SH-SY5Y (cell line): ENCODE measurements at regions not wholly inside any gene's neighbourhood (a gene's known extent, or its start where the extent isn't known, plus 50 kb on each side); places are given as distances from the start of the nearest gene placed in this dataset.

Experiments
- GATA2 ChIP-seq: IDR thresholded peaks from 2 replicates; pipeline ENCODE4 v1.6.1; 2011; ENCODE audit warnings: mild to moderate bottlenecking, low read depth, low read length
- GATA3 ChIP-seq: IDR thresholded peaks from 2 replicates; pipeline ENCODE4 v1.6.1; 2011; ENCODE audit warnings: low read depth, mild to moderate bottlenecking, low read length, moderate library complexity

DNA sequence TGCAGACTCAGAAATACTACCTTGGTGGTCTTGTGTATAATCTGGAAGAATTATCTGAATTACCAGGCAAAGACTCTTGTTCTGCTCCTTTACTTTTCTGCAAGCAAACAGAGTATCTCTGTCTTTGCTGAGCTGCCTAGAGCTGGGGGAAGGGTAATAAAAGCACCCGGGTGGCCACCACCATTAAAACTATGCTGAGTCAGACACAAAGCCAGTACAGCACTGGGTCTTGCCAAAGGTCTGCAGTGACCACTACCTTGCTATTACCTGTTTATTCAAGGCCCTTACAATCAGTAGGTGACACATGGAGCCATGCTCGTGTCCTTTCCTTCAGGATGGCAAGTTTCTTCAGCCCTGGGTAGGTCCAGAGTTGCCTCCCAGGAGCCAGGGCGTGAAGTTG is 420.6 kb upstream of the CNTN5 start:
- no peak for TF ChIP-seq GATA3
- no peak for TF ChIP-seq GATA2

DNA sequence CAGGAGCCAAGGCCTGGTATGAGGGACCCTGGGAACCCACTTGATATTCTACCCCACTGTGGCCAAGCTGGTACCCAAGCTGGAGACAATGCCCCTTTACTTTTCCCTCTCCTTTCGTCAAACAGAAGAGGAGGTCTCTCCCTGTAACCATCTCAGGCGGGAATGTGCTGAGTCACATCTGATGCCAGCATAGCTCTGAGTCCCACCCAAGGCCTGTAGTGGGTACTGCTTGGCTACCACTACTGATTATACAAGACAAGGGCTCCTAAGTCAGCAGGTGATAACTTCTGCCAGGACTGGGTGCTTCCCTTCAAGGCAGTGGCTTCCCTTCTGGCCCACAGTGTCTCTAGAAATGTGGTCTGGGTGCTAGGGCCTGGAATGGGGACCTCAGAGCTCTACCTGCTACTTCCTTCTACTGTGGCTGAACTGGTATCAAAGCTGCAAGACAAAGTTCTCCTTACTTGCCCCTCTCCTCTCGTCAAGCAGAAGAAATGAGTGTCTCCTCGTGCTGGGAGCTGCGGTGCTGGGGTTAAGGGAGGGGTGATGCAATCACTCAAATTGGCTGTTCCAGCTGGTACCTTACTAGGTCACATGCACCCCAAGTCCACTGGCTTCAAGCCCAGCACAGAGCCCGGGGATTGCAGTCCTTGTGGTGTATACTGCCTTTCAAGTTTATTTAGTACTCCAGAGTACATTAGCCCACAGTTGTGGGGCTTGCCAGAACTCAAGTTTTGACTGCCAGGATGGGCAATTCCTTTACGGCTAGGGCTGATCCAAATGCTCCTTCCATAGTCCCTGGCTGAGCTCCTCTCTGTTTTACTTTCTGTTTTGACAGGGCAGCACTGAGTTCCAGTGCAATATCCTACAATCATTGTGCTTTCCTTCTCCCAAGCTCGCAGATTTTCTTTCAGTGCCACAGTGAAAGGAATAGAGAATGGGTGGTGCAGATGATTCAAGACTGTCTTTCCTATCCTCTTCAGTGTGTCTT is 419.7 kb upstream of the CNTN5 start:
- TF ChIP-seq GATA3 (no peak), GATA2 (no peak)

DNA sequence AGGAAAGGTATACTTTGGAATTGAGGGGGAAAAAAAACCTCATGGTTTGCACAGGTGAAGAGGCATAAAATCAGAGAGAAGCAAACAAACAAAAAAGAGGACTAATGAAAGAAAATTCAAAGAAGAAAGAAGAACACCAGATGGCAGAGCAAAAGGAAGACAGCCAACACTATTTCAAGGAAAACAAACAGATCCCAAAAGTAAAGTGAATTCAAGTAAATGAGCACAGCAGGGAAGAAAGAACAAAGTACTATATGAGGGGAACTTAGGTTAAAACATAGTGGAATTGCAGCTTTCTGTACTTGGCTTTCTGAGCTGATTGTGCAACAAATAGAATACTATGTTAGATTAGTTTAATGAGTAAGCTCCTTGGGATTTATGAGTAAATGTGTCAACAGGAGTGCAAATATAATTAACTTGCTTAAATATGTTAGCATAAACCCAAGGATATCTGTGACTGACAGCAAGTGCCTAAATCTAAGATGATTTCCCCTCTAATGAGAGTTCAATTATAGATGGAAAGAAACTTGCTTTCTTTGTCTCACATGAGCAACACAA is 404.6 kb upstream of the CNTN5 start:
- no peak for TF ChIP-seq GATA2
- no peak for TF ChIP-seq GATA3

DNA sequence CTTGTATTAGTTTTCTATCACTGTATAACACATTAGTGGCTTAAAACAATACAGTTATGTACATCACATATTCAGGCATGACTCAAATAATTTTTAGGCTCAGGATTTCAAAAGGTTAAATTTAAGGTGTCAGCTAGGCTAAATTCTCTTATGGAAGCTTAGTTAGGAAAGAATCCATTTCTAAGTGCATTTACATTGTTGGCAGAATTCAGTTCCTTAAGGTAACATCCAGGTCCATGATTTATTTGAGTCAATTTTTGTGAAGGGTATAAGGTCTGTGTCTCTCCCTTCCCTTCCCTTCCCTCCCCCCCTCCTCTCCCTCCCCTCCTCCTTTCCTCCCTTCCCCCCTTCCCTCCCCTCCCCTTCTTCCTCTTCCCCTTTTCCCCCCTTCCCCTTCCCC is 399.0 kb upstream of the CNTN5 start:
- no peak for TF ChIP-seq GATA3
- no peak for TF ChIP-seq GATA2

DNA sequence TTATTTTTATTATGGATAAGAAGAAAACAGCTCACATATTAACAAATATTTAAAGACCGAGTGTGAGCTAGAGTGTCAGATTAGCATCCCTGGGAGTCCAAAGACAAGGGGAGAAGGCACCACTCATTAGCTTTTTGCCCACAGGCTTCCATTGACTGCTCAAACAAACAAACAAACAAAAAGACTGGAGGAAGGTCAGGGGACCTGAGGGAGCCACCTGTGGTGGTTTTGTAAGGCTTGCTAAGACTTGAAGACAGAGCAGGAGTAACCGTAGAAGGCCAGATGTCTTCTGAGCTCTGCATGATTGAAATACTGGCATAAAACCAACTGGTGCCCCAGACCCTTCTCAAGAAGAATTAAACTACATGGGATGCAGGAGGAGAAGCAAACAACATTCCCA is 395.2 kb upstream of the CNTN5 start:
- TF ChIP-seq GATA2, result no peak

DNA sequence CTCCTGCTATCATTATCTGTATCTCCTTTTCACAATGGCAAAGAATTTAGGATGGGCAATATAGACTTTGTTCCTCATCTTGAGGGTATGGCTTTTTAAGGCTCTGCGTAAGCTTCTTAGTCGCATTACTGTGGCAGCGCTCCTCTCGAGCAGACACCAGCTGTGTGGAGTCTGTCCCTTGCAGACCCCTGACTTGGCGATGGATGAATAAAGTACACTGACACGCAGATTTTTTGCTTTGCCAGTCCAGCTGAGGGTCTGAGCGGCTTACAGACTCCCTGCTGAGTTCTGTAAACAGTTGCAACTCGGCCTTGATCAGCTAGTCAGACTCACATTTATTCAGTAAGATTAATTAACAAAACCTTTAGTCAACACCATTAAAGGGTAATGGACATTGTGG is 390.0 kb upstream of the CNTN5 start:
- no peak for TF ChIP-seq GATA2
- no peak for TF ChIP-seq GATA3

DNA sequence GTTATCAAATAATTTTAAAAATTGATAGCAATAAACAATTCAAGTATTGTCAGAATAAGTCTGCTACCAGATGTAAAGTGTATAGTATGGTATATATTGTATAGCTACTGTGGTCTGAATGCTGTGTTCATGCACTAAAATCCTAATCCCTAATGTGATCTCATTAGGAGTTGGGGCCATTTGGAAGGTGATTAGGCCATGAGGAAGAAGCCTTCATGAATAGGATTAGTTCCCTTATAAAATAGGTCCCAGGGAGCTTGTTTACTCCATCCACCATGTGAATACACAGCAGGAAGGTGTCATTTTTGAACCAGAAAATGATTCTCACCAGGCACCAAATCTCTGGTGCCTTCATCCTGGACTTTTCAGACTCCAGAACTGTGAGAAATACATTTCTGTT is 363.0 kb upstream of the CNTN5 start:
- TF ChIP-seq GATA2, result no peak
- TF ChIP-seq GATA3, result no peak

DNA sequence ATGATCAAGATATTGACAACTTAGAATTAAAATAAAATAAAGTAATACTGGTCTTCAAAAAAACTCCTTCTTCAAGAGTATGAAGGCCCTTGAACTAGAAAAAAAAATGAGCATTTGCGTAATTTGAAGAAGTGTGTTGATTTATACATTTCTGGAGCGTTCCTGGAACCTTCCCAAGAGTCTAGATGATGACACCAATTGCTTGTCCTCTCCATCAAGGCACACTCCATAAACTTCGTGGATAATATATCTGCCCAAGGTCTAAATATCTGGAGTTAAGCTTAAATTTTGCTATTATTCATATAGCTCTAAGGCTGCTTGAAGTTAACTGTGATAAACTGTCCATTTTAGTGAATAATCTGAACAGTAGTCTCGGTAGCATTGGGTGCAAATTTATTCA is 361.3 kb upstream of the CNTN5 start:
- no peak for TF ChIP-seq GATA3
- TF ChIP-seq GATA2, result no peak

DNA sequence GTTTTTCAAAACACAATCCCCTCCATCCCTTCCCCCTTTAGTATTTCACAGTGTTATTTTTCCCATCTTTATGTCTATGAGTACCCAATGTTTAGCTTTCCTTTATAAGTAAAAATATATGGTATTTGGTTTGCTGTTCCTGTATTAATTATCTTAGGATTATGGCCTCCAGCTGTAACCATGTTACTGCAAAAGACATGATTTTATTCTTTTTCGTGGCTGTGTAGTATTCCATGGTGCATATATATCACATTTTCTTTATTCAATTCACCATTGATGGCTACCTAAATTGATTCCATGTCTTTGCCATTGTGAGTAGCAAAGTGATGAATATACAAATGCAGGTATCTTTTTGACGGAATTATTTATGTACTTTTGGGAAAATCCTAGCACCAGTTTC is 346.4 kb upstream of the CNTN5 start:
- TF ChIP-seq GATA3 (no peak), GATA2 (no peak)

DNA sequence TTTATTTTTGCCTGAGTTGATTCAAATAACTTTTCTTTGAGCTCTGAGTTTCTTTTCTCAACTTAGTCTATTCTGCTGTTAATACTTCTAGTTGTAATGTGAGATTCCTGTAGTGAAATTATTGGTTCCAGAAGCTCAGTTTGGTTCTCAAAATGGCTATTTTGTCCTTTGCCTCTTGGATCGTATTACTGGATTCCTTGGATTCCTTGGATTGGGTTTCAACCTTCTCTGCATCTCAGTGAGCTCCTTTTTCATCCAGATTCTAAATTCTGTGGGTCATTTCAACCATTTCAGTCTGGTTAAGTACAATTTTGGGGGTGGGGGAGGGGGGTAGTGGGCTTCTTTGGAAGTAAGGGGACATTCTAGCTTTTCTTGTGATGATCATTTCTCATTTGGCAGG is 341.1 kb upstream of the CNTN5 start:
- TF ChIP-seq GATA3 (no peak), GATA2 (no peak)

DNA sequence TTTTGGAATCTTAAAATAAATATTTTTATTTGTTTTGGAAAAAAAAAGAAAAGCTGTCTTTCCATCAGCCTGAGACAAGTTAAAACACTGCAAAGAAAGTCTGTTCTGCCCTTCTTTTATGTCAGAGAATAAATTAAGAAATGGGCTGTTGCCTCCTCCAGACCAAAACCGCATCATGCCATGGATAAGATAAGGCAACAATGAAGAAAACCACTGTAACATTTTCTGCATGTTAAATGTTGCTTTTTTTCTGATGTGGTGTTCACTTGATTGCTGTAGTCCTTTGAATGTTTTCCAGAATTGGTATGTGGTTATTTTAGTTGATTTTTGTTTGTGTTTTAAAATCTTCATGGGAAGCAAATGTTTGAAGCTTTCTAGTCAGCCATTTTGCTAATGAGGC is 319.2 kb upstream of the CNTN5 start:
- TF ChIP-seq GATA2 (no peak), GATA3 (no peak)

DNA sequence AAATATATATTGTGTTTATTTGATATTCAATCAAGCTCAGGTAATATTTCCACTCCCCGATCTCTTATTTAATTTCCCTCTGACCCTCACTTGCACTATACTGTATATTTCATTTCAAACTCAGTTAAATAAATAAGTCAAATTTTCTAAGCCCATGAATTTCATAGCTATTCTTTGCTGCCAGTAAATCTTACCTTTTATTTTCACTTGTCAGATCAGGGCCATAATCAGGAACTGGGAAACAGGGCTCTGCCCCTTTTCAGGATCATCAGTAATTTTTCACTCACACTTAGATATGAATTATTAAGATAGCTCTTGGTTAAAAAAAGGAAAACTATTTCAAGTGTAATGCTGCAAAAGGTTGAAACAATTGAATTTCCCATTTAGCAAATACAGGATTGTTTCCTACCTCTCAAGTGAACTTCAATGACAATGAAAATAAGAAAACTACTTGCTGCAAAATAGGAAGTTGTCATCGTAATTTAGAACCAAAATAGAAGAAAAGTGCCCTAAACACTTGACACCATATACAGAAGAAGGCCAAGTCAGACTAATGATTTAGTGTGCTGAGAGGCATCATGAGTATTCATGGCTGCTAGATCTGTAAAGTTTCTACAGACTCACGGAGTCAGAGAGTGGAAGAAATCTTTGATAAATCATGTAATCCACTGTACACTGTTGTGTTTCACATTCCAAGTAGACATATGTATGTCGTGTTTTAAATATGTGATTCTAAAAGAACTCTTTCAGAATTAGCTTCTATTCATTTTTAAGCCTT is 316.8 kb upstream of the CNTN5 start:
- TF ChIP-seq GATA3 (no peak), GATA2 (no peak)

DNA sequence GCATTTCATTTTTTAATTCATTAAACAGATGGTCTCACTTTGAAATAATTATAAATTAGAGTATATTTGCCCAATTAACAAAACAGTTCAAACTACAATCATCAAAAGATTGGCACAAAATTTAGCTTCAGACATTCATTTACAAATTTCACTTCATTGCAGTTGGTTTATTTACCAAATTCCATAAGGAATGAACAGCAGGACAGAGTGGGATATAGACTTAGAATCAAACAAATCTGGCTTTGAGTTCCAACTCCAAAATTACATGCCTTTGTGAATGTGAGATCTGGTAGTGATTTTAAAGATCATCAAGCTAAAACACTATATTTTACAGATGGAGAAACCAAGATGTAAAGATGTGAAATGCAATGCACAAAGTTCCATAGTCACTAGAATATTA is 310.7 kb upstream of the CNTN5 start:
- TF ChIP-seq GATA2 (no peak), GATA3 (no peak)

DNA sequence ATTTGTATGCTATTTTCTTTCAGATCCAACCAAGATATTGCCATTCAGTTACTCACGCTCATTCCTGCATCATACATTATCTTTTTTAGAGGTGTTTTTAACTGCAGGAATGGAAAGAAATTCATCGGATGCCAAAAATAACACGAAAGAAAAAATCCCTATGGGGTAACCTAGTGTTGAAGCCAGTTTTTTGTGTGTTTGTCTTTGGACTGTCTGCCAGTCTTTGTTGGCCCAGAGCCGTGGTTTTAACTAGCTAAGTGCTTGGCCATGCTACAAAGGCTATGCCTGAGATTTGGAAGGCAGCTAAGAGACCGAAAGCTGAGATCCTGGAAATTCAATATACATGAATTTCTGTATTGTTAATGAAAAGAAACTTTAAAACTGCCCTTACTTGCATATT is 309.8 kb upstream of the CNTN5 start:
- no peak for TF ChIP-seq GATA3
- no peak for TF ChIP-seq GATA2
